ENCODE measurements at regions not wholly inside any gene's neighbourhood (a gene's known extent, or its start where the extent isn't known, plus 50 kb on each side); places are given as distances from the start of the nearest gene placed in this dataset.

DNA sequence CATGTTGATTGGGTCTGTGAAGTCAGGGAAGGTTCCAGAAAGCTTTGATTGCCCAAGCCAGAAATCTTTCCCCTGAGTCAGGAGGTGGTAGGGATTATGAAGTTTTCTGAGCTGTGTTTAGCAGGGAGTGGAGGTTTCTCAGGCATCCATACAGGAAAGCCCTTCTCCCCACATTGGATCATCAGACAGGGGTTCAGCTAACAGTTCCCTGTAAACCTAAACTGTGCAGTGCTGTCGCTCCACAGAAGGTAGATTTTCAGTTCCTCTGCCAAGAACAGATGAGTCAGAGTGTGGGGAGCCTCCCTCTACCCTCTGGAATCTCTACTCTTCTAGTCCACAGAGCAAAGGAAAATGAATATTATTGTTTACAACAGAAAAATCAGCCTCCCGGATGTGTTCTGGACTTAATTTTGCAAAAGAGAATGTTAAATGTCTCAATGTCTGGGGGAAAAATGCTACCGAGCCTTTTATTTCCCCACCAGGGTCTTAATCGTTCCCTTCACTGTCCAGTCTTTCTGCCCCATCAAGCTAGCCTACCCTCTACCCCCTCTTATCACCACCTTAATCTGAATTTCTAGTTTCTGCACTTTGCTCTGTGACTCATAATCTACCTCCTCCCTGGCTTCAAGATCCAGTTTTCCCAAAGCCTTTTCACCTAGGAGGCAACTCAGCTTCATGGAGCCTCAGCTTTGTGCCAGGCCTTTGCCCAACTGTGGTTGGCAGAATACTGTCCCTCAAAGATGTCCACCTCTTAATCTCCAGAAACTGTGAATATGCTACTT is 355.6 kb downstream of the PRDM2 start:
- no peak for DNase-seq

DNA sequence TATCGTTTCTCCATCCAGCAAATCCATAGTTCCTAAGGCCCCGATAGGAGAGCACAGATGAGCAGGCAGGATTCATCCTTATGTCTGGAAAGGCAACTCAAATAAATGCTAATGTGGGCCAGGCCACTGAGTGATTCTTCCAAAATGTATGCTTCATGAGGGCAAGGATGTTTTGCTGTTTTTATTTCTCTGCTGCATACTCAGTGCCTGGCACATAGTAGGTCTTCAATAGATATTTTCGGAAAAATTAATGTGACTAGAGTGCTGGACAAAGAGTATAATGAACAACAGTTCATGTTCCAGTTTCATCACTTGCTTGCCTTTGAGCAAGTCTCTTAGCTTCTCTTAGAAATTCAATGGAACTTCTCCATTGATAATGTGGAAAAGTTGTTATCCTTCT is 357.7 kb downstream of the PRDM2 start:
- no peak for DNase-seq

DNA sequence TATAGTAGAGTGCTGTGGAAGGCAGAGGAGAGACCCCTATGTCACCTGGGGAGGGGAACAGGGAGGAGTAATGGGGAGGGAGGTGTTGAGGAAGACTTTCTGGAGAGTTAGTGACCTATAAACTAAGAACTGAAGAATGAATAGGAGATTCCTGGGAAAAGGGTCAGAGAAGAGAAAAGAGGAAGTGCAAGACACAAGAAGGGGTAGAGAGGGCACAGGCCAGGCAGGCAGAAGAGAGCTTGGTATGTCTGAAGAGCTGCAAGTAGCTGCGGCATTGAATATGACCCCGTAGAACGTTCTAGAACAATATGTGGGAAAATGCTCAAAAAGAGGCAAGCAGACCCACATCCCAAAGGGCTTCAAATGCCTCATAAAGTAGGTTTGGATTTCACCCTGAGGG is 361.2 kb downstream of the PRDM2 start:
- DNase-seq = no peak

DNA sequence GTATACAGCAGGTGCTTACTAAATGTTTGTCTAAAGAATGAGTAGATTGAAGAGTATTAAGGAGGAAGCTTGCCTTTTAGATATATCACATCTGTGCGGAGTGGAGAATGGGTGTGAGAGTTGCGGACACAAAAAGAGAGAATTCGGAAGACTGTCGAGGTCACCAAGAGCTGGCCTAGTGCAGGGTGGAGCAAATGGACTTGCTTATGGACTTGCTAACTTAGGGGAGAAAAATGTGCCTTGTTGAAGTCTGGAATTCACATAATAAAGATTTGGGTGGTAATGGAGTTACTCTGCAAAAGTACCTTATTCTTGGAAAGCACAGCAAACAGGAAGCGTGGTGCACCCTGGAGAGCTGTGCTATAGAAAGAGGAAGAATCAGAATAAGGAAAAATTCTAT is 361.7 kb downstream of the PRDM2 start:
- no peak for DNase-seq

DNA sequence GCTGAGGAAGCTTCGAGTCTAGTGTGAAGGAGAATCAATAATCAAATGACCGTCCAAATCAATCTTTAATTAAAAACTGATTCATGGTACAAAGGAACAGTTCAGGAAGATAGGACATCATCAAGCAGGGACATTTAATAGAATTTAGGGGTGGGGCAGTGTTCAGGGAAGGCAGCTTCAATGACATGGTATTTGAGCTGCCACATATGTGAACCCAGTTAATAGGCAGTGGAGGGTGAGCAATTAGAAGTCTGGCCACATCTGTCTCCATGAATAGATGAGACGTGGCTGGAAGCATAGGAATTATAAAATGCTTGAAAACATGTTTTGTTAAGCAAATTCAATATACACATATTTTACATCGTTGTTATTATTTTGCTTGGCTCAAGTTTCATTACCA is 362.7 kb downstream of the PRDM2 start:
- DNase-seq = no peak

DNA sequence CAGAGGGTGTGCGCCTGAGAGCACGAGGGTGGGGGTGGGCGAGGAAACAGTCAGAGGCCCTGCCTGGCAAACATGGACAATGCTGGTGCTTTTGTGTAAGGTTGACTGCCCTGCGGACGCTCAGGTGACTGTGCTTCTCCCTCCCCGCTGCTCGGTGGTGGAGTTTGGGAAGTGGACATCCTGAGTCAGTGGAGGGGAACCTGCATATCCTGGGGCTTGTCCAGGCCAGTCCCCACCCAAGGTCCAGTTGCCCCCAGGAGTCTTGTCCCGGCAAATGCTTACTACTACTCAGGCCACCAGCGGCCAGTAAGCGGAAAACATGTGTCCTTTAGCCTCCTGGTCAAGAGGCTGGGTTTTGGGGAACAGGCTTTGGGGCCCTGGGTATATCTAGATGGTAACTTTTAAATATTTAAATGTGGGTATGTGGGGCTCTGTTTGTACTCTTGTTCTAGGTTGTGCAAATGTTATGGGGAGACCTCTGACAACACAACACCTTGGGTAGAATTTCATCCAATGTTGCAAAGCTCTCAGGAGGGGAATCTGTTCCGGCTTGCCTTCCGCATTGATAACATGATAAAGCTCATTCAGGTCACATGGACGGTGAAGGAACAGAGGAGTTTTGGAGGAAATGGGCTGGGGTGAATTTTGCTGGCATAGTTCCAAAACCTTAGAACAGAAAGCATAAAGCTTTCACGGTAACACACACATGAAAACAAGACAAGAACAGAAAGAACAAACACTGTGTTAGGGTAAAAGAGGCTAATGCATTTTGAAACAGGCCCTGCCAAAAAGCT is 364.9 kb downstream of the PRDM2 start:
- DNase-seq = no peak

DNA sequence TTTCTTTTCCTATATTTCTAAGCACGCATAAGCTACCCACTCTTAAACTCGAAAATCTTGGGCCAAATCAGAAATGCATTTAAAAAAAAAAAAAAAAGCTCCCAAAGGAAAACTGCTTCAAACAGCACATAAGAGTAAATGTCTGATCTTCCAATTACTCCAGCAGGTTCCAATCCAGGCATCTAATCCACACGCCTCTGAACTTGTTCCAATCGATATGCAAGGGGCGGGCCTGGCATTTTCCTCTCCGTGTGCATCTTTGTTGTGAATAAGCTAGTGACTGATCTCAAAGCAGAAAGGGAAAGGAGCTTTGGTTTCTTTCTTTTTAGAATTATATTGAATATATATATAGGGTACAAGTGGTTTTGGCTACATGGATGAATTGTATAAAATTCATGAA is 365.5 kb downstream of the PRDM2 start:
- no peak for DNase-seq

DNA sequence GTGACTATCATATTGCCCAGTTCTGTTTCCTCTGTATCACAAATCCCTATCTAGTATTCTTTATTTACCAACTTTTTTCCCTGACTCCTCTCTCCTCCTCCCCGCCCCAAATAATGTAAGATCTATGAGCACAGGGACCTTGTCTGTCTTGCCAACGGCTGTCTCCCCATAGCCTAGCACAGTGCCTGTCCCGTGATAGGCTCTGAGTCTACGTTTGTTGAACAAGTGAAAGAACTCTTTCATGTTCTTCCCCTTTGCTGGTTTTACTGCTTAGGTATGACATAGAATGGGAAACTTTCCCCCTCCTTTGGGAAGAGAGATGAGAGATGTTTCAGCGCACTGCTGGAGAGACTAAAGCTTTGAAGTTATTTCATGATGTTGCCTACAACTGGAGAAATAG is 367.0 kb downstream of the PRDM2 start:
- no peak for DNase-seq

DNA sequence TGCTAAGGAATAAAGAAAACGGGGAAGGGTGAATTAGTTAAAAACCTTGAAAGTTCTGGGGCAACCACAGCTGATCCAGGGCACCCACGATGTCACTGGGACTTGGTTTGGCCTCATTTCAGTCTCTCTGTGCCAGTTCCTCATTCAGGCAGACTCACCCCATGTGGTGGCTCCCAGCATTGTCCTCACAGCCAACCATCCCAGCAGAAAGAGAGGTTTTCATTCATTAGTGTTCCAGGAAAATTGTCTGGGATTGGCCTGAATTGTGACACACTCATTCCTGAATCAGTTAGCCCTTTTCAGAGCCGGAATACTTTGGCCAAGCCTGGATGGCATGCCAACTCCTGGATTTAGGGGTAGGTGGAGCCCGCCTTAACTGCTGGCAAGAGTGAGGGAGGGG is 367.7 kb downstream of the PRDM2 start:
- DNase-seq = no peak

DNA sequence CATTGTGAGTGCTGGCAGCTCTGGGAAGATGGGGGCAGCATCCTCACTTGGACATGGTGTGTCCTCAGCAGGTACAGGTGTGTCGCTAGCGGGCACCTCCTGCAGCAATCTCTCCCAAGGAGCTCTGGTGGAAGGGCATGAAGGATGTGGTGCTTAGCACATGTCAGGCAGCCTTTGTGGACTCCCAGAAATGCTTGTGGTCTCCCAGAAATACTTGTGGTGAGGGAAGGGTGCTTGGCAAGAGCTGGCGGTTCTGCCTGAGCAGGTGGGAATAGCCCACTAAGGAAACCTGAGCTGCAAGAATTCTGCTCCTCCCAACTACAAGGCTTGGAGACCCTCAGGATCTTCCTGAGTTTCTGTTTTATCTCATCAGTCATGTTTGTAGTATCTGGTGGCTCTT is 371.6 kb downstream of the PRDM2 start:
- DNase-seq = no peak

DNA sequence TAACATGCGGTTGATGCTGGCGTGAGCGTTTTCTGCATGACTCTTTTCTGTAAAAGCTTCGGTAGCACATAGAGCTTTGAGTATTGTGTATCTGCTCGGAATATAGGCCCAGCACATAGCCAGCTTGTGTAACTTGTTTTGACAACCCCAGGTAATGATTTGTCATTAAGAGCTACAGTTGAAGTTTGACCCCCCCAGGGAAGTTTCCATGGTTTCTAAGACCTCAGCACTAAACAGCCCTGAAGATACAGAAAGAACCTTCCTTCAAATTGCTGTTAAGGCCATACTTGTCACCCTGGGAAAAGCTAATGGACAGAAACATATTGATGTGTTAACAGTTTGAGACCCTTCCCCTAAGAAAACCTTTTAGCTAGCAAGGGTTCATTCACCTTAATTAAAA is 380.7 kb downstream of the PRDM2 start:
- no peak for DNase-seq

DNA sequence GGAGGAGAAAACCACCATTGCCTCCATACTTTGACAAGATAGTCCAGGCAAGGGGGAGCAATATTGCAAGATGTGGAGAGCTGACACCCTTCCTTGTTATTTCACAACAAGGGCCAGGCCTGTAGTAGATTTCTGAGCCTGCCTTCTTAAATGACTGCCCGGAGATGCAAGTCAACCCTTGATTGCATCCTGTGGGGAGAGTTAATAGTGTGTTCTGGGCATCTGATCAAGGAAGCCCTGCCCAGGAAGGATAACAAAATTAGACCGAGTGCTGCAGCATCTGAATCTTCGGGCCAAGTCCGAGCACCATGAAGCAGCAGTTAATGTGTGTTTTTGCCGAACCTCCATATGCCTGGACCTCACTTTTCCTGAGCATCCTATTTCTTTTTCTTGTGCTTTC is 382.3 kb downstream of the PRDM2 start:
- no peak for DNase-seq

DNA sequence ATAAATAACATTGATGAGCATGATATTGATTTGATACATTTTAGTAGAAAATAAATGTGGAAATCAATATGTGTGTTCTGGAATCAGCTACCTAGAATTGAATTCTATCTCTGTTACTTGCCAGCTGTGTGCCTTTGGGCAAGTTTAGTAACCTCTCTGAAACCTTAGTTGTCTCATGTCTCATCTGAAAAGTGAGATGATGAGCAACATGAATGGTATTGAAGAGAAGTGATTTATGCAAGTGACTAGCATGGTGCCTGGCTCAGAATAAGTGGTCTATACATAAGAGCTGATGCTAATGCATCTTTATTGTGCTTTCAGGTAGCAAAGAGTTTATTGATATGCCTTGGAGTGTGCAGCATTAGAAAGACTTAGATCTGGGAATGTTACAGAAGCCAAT is 383.3 kb downstream of the PRDM2 start:
- no peak for DNase-seq

DNA sequence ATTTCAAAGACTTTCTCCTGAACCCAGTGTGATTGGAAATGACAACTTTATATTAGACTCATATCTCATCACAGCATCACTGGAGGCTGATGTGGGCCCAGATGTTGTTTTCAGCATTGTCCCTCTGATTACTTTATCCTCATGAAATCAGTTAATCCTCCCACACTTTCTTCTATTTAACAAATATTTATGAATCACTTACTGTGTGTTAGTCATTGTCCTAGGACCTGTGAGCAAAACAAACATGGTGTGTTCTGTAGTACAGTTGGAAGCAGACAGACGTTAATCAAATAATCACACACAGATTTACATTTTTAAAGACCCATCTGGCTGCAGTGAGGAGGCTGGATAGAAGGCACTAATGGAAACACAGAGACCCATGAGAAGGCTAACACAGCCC is 383.7 kb downstream of the PRDM2 start:
- DNase-seq = no peak

DNA sequence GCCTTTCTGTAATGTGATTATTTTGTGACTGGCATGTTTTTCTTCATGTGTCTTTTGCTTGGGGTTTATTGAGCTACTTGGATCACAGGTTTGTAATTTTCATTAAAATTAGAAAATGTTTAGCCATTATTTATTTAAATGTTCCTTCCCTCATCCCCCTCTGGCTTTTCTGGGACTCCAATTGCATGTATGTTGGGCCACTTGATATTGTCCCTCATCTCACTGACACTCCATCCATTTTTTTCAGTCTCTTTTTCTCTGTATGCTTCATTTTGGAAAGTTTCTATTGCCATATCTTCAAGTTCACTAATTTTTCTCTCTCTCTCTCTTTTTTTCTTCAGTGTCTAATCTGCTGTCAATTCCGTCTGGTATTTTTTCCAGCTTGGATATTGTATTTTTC is 390.1 kb downstream of the PRDM2 start:
- DNase-seq = no peak

DNA sequence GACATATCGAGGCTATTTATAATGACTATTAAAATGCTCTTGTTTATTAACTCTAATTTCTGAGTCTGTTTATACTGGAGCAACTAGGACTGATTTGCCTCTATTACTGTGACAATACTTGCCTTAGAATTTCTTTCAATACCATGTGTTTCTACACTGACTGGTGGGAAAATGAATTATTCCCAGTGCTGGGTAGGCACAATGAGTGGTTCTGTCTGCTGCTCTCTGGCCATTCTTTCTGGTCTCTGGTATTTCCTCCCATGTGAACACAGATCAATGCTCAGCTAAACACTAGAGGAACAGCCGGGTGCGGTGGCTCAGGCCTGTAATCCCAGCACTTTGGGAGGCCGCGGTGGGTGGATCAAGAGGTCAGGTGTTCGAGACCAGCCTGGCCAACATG is 390.5 kb downstream of the PRDM2 start:
- no peak for DNase-seq

DNA sequence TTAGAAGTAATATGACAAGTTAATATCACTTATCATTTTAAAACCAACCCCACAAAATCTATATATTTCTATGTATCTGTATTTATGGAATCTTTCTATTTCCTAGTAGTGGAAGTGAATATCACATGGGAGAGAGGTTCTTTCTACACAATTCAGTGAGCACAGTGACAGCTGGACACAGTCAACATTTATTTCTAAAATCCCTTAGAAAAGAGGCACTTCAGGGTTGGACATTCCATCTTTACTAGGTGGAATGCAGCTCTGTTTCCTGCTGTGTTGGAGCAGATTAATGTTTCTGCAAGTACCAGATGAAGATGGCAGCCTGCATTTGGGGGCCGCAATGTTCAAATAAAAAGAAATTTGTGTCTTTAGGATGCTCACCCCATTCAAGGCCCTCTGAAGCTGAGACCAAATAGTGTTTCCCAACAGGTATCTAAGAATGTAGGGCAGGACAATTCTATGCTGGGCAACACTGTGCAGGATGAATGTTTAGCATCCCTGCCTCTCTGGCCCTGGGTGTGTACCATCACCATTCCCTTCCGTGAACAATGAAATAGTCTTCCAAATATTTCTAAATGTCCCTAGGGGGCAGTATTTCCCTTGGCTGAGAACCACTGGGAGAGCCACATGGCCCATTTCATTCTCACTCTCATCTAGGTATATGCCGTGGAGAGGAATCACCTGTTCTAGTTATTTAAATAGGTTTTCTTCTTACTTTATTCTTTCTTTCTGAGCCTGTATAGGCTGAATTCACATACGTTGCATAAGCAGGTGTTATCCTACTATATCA is 394.8 kb downstream of the PRDM2 start:
- peak in 1 of 2 experiments; percentile 2 for DNase-seq

DNA sequence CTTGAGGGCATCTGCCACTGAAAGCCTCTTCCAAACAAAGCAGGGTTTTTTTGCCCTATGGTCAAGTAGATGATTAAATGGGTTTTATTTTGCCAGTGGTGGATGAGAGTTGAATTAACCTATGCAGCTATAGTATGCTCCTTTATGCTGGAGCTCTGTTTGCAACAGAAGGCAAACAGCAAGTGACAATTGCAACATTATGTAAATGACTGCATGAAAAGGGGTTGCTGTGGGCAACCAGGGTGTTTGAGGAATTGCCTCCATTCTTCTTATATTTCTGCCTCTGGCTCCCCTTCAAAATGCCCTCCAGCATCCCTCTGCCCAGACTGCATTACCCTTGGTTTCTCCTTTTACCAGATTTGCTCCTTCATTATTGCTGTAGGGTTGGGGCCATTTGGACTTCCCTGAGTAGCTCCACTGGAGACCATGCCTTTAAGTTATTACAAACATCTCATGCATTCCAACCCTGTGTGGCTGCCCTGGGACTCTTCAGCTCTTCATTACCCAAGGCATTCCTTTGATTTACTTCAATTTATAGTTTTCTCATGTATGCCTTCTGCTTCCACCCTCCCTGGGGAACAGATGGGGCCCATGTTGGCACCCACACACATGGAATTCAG is 398.4 kb downstream of the PRDM2 start:
- DNase-seq = no peak

DNA sequence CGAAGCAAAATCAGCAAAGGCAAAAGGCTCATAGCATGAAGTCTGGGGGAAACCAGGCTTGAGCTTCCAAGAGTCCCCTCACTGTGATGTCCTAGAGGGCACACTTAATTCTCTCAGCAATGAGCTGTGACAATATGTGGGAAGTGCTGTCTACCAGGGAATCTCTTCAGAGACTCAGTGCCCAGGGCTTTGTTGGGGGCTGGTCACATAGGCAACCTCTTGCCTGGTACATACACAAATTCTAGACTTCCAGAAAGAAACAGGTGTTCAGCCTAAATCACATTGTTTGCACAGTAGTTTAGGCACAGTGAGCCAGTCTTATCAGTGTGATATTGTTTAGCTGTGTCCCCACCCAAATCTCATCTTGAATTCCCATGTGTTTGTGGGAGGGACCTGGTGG is 400.5 kb downstream of the PRDM2 start:
- no peak for DNase-seq

DNA sequence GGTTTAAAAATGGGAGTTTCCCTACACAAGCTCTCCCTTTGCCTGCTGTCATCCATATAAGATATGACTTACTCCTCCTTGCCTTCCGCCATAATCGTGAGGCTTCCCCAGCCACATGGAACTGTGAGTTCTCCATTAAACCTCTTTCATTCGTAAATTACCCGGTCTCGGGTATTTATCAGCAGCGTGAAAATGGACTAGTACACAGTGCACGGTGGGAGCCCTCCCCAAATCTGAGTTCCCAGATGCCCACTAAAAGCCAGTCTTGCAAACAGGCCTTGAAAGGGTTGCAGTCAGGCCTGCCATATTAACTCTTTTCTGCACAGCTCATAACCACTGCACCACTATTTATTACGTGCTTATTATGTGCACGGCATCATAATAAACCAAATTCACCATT is 400.9 kb downstream of the PRDM2 start:
- DNase-seq = no peak

DNA sequence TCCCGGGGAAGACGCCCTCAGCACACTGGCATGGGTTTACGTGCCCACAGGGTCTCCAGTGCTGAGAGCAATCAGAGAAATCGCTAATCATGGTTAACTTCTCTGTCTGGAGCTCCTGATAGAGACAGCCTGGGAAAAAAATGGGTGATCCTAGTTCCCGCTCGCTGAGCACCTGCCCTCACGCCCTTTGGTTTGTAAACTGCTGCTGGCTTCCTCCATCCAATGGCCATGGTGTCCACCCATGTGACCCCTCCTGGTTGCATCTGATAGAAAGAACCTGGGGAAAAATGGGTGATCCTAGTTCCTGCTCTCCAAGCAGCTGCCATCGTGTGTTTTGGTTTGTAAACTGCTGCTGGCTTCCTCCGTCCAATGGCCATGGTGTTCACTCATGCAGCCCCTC is 402.2 kb downstream of the PRDM2 start:
- DNase-seq = no peak

DNA sequence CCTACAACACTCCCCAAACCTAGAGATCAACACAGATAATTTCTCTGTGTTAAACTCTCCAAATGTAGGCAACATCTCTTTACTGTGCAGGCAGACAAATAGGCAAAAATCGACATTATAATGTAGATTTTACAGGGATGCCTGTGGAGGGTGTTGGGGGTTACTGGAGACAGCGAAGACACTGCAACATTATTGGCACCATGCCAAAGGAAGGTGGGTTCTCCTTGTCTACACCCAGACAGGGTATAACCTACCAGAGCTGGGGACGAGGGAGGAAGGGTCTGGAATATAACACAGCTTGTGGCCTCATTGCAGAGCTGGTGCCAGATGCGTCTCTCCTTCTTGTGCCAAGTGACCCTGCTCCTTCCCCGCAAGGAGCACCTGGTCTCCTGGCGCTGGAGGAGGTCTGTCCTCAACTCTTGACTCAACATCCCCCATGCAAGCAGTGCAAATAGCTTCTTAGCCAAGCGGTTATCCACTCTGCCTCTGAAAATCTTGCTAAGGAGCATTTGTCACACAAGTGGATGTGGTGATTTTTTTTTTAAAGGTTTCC is 404.0 kb downstream of the PRDM2 start:
- no peak for DNase-seq

DNA sequence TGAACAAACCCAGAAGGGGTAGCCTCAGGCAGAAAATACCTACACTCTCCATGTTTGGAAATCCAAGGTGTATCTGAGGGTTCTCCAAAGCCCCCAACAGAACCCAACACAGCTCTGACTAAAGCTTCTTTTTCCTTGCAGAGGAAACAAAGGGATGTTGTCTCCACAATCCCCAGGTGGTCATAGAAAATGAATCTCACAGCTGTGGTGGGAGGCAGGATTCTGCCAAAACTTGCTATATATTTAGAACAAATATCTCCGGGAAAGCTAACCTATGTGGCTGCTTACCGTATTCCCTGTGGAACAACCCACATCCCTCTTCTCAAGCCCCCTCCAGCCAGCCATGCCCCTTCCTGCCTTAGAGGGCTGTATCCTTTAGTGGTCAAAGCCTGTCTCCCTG is 406.1 kb downstream of the PRDM2 start:
- DNase-seq = no peak
